K562 (cell line): ENCODE measurements at regions not wholly inside any gene's neighbourhood (a gene's known extent, or its start where the extent isn't known, plus 50 kb on each side); places are given as distances from the start of the nearest gene placed in this dataset.

Source experiments
- CHD2 ChIP-seq: IDR thresholded peaks from 2 replicates; pipeline ENCODE4 v1.6.1; 2011; ENCODE audit warnings: low read depth, low read length
- CTCF ChIP-seq, 3 experiments: IDR thresholded peaks in 2 of 3; conservative IDR thresholded peaks in 1 of 3; 2 replicates each; pipeline ENCODE4 v1.5.1; 2011 to 2012; ENCODE audit warnings: low read length in 3 of 3, mild to moderate bottlenecking in 3 of 3, control low read depth in 2 of 3, improper control_type of control experiment in 1 of 3, inconsistent platforms in 1 of 3, low read depth in 1 of 3, mixed read lengths in 1 of 3, moderate library complexity in 1 of 3; ENCODE audit not compliant: insufficient read depth in 2 of 3
- FOXJ3 ChIP-seq: sonication (generic); formaldehyde crosslinking; IDR thresholded peaks from 2 replicates; pipeline ENCODE4 v1.4.0; 2020; ENCODE audit warnings: mild to moderate bottlenecking, missing genetic modification reagents
- KAT8 ChIP-seq: fragments of 450-650 bp; IDR thresholded peaks from 2 replicates; pipeline ENCODE4 v1.6.1; 2016; ENCODE audit warnings: low read depth, mild to moderate bottlenecking
- NRF1 ChIP-seq, 2 experiments: fragments of 450-650 bp; IDR thresholded peaks in 1 of 2; conservative IDR thresholded peaks in 1 of 2; 2 replicates each; pipeline ENCODE4 v1.6.1; 2014; ENCODE audit warnings: mild to moderate bottlenecking in 2 of 2
- SAFB2 ChIP-seq: fragments of 200-400 bp; formaldehyde crosslinking; IDR thresholded peaks from 2 replicates; pipeline ENCODE4 v1.6.1; 2018; ENCODE audit warnings: borderline replicate concordance, low read length, low read depth, moderate library complexity; ENCODE audit not compliant: severe bottlenecking
- TBL1XR1 ChIP-seq, 2 experiments: IDR thresholded peaks; 2 replicates each; pipeline ENCODE4 v1.6.1; 2012; ENCODE audit warnings: improper control_type of control experiment in 2 of 2, low read length in 2 of 2, mild to moderate bottlenecking in 1 of 2
- TCF3 ChIP-seq: sonication (generic); formaldehyde crosslinking; IDR thresholded peaks from 2 replicates; pipeline ENCODE4 v1.4.0; 2020; ENCODE audit warnings: mild to moderate bottlenecking, missing genetic modification reagents
- ZFP1 ChIP-seq: fragments of 450-650 bp; formaldehyde crosslinking; IDR thresholded peaks from 2 replicates; pipeline ENCODE4 v1.4.0; 2020; ENCODE audit warnings: mild to moderate bottlenecking, mixed read lengths

DNA sequence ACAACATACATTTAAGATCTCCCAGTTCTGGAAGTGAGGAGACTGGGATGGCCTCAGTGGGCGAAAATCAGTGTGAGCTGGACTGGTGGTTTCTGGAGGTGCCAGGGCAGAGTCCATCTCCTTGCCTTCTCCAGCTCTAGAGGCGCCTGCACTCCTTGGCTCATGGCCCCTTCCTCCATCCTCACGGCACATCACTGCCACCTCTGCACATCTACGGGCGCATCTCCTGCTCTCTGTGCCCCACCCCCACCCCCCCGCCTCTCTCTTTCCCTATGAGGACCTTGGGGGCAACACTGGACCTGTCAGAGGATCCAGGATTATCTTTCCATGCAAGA is 62.8 kb upstream of the DIO3 start:
- TF ChIP-seq ZFP1 (no peak), KAT8 (no peak), CTCF (IDR thresholded peaks at IDR 0.05 in 2 of 3, conservative IDR thresholded peaks at IDR 0.05 in 1 of 3; ENCODE audit: insufficient read depth in 2 of 3, low read depth in 1 of 3, low read length in 3 of 3) (no peak), SAFB2 (no peak), CHD2 (no peak), TCF3 (CRISPR knock-in tag) (no peak), TBL1XR1 (IDR thresholded peaks at IDR 0.05; ENCODE audit: low read length in 2 of 2) (no peak), NRF1 (conservative IDR thresholded peaks at IDR 0.05 in 1 of 2, IDR thresholded peaks at IDR 0.05 in 1 of 2) (no peak), FOXJ3 (CRISPR knock-in tag) (no peak)
